ENCODE measurements at regions not wholly inside any gene's neighbourhood (a gene's known extent, or its start where the extent isn't known, plus 50 kb on each side); places are given as distances from the start of the nearest gene placed in this dataset.

- TF ChIP-seq CTCF (IDR thresholded peaks at IDR 0.05): no peak
- no peak for TF ChIP-seq POLR2AphosphoS5 (IDR thresholded peaks at IDR 0.05; ENCODE audit: insufficient read depth in 1 of 2, low read depth in 1 of 2)
Observed at GRCh38 chr14:82657186-82657675, 1123.6 kb upstream of the SEL1L start.

All from vagina (tissue), 2 donors.